ENCODE measurements at regions not wholly inside any gene's neighbourhood (a gene's known extent, or its start where the extent isn't known, plus 50 kb on each side); places are given as distances from the start of the nearest gene placed in this dataset.

DNA sequence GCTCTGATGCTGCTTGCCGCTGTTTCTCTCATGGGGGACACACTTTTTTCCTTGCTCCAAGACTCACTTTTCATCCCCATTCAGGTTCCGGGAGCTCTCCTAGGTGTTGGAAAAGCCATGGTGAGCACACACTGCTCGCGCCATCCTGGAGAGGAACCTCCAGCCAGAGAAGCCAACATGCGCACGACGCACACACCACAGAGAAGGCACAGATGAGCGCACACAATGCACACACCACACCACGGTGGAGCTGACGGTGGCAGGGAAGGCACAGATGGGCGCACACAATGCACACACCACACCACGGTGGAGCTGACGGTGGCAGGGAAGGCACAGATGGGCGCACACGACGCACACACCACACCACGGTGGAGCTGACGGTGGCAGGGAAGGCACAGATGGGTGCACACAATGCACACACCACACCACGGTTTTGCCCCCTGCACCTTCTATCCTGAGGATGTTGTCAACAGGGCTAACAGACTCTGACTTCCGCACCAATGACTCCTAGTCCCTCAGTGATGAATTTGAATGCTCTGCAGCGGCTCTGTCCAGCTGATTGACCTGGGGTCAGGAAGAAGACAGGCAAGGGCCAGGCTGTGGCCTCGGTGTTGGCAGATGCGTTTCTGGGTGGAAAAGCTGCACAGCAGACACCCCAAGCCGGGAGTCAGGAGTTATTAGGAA lies 154.7 kb downstream of the ERMARD start:
- Histone ChIP-seq H3K27ac (replicated peaks; ENCODE audit: low read length) (no peak overlapping the region), H3K4me1 (ENCODE audit: control insufficient read depth in 2 of 2, insufficient read depth in 1 of 2, low read depth in 1 of 2, low read length in 2 of 2) (peaks cover 5 to 11% of the 10 kb centered on the region in 2 donors)
- no CpG with 5 or more reads among the region's 24 CpGs for WGBS, 2 donors (ENCODE audit: extremely low coverage in 2 of 2, insufficient read length in 2 of 2, insufficient replicate concordance in 1 of 2)

DNA sequence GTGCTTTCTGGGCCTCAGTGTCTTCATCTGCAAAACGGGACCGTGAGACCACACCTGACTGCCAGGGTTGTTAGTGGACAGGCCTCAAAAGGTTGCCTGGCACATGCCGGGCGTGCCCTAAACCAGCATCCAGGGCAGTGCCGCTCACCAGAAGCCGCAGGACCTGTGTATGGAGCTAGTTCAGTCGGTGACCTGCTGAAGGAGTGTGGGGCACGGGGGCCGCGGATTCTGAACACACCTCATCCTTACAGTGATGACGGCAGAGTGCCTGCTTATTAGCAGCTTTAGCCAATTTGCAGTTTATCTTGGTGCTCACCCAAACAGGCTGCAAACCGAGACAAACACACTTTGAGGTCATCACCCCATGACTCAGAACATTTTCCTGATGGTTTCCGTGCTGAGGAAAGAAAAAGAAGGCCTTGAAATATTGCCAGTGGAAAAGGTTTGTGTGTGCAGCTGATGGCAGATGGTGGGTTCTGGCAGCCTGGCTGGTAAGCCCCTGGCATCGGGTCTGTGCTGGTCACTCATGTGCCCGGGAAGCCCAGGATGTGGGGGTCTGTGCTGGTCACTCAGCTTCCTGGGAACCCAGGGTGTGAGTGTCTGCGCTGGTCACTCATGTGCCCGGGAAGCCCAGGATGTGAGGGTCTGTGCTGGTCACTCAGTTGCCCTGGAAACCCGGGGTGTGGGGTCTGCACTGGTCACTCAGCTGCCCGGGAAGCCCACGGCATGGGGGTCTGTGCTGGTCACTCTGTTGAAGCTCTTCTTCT lies 153.8 kb downstream of the ERMARD start:
- Histone ChIP-seq H2BK120ac (ENCODE audit: low read depth, low read length) (no peak overlapping the region), H3K79me1 (ENCODE audit: low read depth, low read length) (no peaks in the 10 kb centered on the region), H3K9me3 (replicated peaks in 1 of 2; ENCODE audit: control insufficient read depth in 2 of 2, insufficient read depth in 1 of 2, low read depth in 1 of 2, low read length in 2 of 2) (no peaks in the 10 kb centered on the region), H3K4me2 (ENCODE audit: insufficient read depth, low read length, poor library complexity, severe bottlenecking) (no peak overlapping the region), H3K36me3 (replicated peaks in 1 of 2; ENCODE audit: control insufficient read depth in 2 of 2, insufficient read depth in 2 of 2, low read length in 2 of 2) (no peaks in the 10 kb centered on the region), H2AFZ (ENCODE audit: low read length) (no peak overlapping the region), H2AK5ac (ENCODE audit: low read depth, low read length) (peak overlapping the region; percentile 1), H3K14ac (ENCODE audit: low read length) (no peak overlapping the region), H3K27me3 (ENCODE audit: control insufficient read depth in 3 of 3, insufficient read depth in 3 of 3, low read depth in 1 of 3, low read length in 3 of 3) (peaks cover 0 to 5% (median 0%) of the 10 kb centered on the region in 3 experiments), H2BK12ac (ENCODE audit: low read length) (no peak overlapping the region), H4K8ac (ENCODE audit: low read depth, low read length) (no peak overlapping the region), H3K23ac (ENCODE audit: low read depth, low read length, poor library complexity) (no peak overlapping the region), H3K18ac (ENCODE audit: low read length) (peak overlapping the region; percentile 21), H3K27ac (replicated peaks; ENCODE audit: low read length) (no peak overlapping the region), H3K9ac (ENCODE audit: low read depth, low read length, poor library complexity) (no peak overlapping the region), H3K4me3 (ENCODE audit: low read length in 2 of 2) (no peak overlapping the region), H2BK5ac (ENCODE audit: low read length) (no peak overlapping the region), H2BK15ac (ENCODE audit: low read length) (no peak overlapping the region), H3K4me1 (ENCODE audit: control insufficient read depth in 2 of 2, insufficient read depth in 1 of 2, low read depth in 1 of 2, low read length in 2 of 2) (peaks cover 5 to 11% of the 10 kb centered on the region in 2 donors), H4K91ac (ENCODE audit: low read depth, low read length, poor library complexity) (no peak overlapping the region), H3K4ac (ENCODE audit: low read length) (no peak overlapping the region)
- DNase-seq (ENCODE audit: low spot score): no peak
- no CpG with 5 or more reads among the region's 20 CpGs for WGBS, 2 donors (ENCODE audit: extremely low coverage in 2 of 2, insufficient read length in 2 of 2, insufficient replicate concordance in 1 of 2)

More for the DNA sequence above, 154.7 kb downstream of the ERMARD start:
- H3K36me3 ChIP-seq (replicated peaks in 1 of 2; ENCODE audit: control insufficient read depth in 2 of 2, insufficient read depth in 2 of 2, low read length in 2 of 2): no peaks in the 10 kb centered on the region
- no peaks in the 10 kb centered on the region for H3K9me3 ChIP-seq (replicated peaks in 1 of 2; ENCODE audit: control insufficient read depth in 2 of 2, insufficient read depth in 1 of 2, low read depth in 1 of 2, low read length in 2 of 2)
- no peak overlapping the region for H4K8ac ChIP-seq (ENCODE audit: low read depth, low read length)
- no peak overlapping the region for H3K4me2 ChIP-seq (ENCODE audit: insufficient read depth, low read length, poor library complexity, severe bottlenecking)
- H2BK12ac ChIP-seq (ENCODE audit: low read length): no peak overlapping the region
- no peak overlapping the region for H2BK120ac ChIP-seq (ENCODE audit: low read depth, low read length)
- no peak overlapping the region for H3K14ac ChIP-seq (ENCODE audit: low read length)
- no peak overlapping the region for H3K4ac ChIP-seq (ENCODE audit: low read length)
- no peak overlapping the region for H4K91ac ChIP-seq (ENCODE audit: low read depth, low read length, poor library complexity)
- H3K9ac ChIP-seq (ENCODE audit: low read depth, low read length, poor library complexity): no peak overlapping the region
- H3K18ac ChIP-seq (ENCODE audit: low read length): no peak overlapping the region
- no peak overlapping the region for H2AFZ ChIP-seq (ENCODE audit: low read length)
- H3K79me1 ChIP-seq (ENCODE audit: low read depth, low read length): no peaks in the 10 kb centered on the region
- H2AK5ac ChIP-seq (ENCODE audit: low read depth, low read length): peak overlapping the region; percentile 70
- no peak overlapping the region for H3K4me3 ChIP-seq (ENCODE audit: low read length in 2 of 2)
- no peak overlapping the region for H2BK15ac ChIP-seq (ENCODE audit: low read length)
- no peak overlapping the region for H2BK5ac ChIP-seq (ENCODE audit: low read length)
- DNase-seq (ENCODE audit: low spot score): peak; percentile 21
- no peak overlapping the region for H3K23ac ChIP-seq (ENCODE audit: low read depth, low read length, poor library complexity)
- H3K27me3 ChIP-seq (ENCODE audit: control insufficient read depth in 3 of 3, insufficient read depth in 3 of 3, low read depth in 1 of 3, low read length in 3 of 3): peaks cover 0 to 5% (median 0%) of the 10 kb centered on the region in 3 experiments

DNA sequence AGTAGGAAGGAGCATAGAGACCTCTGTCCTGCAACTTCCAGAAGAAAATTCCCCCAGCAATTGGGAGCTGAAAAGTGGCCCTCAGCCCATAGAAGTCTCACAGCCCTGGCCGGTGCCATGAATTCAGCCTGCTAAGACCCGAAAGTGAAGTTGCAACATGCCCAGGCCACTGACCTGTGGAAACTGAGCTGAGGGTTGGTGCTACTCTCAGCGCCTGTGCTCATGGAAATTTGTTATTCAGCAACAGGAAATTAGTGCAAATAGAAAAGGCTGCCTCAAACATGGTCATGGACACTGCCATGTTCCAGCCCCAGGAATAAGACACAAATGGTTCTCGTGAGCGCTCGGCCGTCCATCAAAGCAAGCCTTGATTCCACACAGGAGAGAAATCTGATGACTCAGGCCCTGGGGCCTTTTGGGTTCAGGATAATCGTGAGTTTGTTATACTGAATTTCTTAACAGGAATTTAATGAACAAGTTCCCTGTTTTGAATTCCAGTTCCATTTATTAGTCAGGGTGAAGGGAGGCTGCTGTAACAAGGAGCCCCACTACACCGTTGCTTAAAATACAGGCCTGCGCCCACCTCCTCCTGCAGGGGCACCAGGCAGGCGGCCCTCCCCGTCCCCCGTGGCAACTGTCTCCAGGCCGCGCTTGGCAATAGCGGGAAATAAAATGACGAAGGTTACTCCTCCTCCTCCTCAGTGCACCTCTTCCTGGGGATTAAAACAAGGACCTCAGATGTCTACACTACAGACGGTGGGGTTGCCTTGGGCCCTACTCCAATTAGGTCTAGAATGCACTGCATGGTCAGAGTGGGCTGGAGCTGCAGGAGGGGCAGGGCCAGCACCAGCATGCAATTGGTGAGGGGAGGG lies 152.9 kb downstream of the ERMARD start:
- Histone ChIP-seq H2AK5ac (ENCODE audit: low read depth, low read length) (no peak overlapping the region), H3K4ac (ENCODE audit: low read length) (no peak overlapping the region), H3K27me3 (ENCODE audit: control insufficient read depth in 3 of 3, insufficient read depth in 3 of 3, low read depth in 1 of 3, low read length in 3 of 3) (peaks cover 0 to 5% (median 0%) of the 10 kb centered on the region in 3 experiments), H3K27ac (replicated peaks; ENCODE audit: low read length) (no peak overlapping the region), H3K23ac (ENCODE audit: low read depth, low read length, poor library complexity) (no peak overlapping the region), H3K18ac (ENCODE audit: low read length) (no peak overlapping the region), H2BK12ac (ENCODE audit: low read length) (no peak overlapping the region), H3K36me3 (replicated peaks in 1 of 2; ENCODE audit: control insufficient read depth in 2 of 2, insufficient read depth in 2 of 2, low read length in 2 of 2) (no peaks in the 10 kb centered on the region), H4K8ac (ENCODE audit: low read depth, low read length) (no peak overlapping the region), H2BK5ac (ENCODE audit: low read length) (no peak overlapping the region), H2AFZ (ENCODE audit: low read length) (no peak overlapping the region), H3K14ac (ENCODE audit: low read length) (no peak overlapping the region), H3K4me1 (ENCODE audit: control insufficient read depth in 2 of 2, insufficient read depth in 1 of 2, low read depth in 1 of 2, low read length in 2 of 2) (peaks cover 5 to 11% of the 10 kb centered on the region in 2 donors), H3K9me3 (replicated peaks in 1 of 2; ENCODE audit: control insufficient read depth in 2 of 2, insufficient read depth in 1 of 2, low read depth in 1 of 2, low read length in 2 of 2) (no peaks in the 10 kb centered on the region), H3K9ac (ENCODE audit: low read depth, low read length, poor library complexity) (no peak overlapping the region), H4K91ac (ENCODE audit: low read depth, low read length, poor library complexity) (no peak overlapping the region), H3K4me3 (ENCODE audit: low read length in 2 of 2) (no peak overlapping the region), H2BK15ac (ENCODE audit: low read length) (no peak overlapping the region), H2BK120ac (ENCODE audit: low read depth, low read length) (no peak overlapping the region), H3K79me1 (ENCODE audit: low read depth, low read length) (no peaks in the 10 kb centered on the region), H3K4me2 (ENCODE audit: insufficient read depth, low read length, poor library complexity, severe bottlenecking) (no peak overlapping the region)
- no peak for DNase-seq (ENCODE audit: low spot score)
- no CpG with 5 or more reads among the region's 18 CpGs for WGBS, 2 donors (ENCODE audit: extremely low coverage in 2 of 2, insufficient read length in 2 of 2, insufficient replicate concordance in 1 of 2)
